ENCODE measurements at regions not wholly inside any gene's neighbourhood (a gene's known extent, or its start where the extent isn't known, plus 50 kb on each side); places are given as distances from the start of the nearest gene placed in this dataset.

DNA sequence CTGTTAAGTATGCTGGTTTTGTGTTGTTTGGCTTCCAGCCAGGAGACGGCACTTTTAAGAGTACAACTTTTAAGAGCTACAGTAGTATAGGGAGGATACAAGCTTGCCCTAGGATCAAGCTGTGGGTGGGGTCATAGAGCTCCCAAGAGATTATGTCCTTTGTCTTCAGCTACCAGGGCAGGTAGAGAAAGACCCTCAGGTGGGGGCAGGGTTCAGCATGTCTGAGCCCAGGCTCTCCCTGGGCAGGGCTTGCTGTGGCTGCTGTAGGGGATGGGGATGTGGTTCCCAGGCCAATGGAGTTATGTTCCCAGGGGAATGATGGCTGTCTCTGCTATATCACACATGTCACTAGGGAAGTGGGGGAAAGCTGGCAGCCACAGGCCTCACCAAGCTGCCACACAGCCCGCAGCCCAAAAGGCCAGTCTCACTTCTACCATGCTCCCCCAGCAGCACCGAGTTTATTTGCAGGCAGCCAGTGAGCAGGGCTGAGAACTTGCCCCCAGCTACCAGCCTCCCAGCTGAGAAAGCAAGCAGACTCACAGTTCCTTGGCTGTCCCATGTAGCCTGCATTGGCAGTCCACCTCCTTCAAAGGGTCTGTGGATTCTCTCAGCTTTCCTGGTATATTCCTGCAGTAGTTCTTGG is 105.7 kb upstream of the ERBB4 start:
- DNase-seq (ENCODE audit: insufficient read length, low spot score) (no peak), FAIRE-seq (no peak)

DNA sequence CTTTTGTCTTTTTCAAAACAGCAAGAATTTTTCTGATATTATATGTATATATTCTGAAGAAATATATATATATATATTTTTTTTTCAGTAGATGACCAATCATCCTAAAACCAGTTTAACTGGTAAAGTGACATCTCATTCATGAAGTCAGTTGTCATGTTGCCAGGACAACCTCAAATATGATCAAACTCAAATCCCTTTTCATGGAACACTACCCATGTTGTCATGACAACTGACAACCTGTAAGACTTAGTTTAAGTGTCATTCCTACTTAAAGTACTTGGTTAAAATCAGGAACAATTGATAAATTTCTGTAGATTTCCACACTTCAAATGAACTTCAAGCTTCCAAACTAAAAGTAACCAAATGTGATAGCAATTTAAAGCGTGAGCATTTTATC is 101.8 kb upstream of the ERBB4 start:
- DNase-seq (ENCODE audit: insufficient read length, low spot score) (no peak), FAIRE-seq (no peak)

DNA sequence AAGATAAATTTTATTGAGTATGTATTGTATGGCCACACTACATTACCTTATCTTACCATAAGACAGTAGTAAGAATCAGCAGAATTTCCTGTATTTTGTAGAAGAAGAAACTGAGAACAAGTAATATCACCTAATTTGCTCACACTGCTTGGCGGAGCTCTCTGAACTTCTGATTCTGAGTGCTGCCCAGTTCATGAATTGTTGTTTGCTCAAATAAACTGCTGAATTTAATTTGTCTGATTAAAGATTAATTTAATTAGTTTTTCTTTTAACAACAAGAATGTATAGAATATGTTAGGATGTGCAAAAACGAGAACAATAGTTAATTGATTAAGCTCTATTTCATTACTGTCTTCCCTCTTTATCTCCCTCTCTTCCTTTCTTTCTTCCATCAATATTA is 100.1 kb upstream of the ERBB4 start:
- no peak for FAIRE-seq
- DNase-seq (ENCODE audit: insufficient read length, low spot score) = no peak

DNA sequence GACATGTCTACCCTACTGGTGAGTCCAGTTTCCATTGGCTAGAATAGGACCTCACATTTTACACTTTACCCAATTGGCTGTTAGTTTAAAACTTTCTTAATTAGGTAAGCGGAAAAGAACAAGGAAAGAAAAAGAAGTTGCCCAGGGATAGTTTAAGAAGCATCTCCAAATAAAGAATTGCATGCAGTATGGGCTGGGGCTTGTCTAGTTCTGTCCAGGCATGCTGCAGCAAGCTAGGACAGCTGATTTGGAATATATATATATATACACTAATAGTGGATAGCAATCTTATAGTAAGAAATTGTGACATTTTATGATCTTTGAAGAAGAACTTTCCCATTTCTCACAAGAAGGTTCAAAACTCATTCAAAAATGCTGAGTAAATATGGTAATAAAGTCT is 90.0 kb upstream of the ERBB4 start:
- DNase-seq (ENCODE audit: insufficient read length, low spot score) (no peak), FAIRE-seq (no peak)

DNA sequence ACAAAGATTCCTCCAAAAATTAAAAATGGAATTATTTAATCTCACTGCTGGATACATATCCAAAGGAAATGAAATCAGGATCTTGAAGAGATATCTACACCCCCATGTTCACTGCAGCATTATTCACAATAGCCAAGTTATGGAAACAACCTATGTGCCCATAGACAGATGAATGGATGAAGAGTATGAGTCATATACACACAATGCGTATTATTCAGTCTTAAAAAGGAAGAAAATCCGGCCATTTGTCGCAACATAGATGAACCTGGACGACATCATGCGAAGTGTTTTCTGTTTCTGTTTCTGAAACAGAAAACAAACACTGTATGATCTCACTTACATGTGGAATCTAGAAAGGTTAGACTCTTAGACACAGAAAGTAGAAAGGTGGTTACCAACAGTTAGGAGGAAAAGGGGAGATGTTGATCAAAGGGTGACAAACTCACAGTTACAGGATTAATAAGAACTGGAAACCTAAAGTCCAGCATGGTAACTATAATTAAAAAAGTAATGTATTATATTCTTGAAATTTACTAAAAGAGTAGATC is 87.8 kb upstream of the ERBB4 start:
- FAIRE-seq = no peak
- no peak for DNase-seq (ENCODE audit: insufficient read length, low spot score)

DNA sequence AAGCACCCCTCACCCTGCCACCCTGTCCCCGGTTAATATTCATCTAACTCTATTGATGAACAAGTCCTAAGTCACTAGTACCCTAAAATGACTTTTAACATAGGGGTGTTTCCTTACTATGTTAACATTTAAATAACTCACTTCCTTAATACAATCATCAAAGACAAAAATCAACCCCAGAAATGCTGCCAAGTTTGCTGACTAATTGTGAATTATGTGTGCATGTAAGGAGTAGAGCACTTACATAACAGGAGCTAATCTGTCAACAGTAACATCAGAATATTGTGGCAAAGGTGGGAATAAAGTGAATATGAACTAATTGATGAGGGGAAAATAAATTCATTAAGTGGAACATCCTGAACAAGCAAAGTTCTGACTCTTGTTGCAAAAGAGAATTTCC is 81.4 kb upstream of the ERBB4 start:
- FAIRE-seq (no peak), DNase-seq (ENCODE audit: insufficient read length, low spot score) (no peak)

DNA sequence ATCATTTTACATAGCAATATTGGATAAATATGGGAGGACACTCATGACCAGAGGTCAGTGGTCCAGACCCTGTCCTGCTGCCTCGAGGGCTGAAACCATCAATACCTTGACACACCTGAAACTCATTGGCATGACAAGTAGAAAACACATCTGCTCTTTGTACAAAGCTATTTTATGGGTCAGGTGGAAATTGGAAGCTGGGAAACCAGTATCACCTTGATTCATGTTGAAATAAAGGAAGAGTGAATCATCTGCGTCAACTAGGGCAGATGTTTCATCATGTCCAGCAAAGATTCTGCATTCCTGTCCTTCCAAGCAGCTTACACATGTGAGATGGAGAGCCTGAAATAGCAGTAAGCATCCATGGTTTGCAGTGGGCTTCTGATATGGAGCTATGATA is 80.0 kb upstream of the ERBB4 start:
- DNase-seq (ENCODE audit: insufficient read length, low spot score) (no peak), FAIRE-seq (no peak)

DNA sequence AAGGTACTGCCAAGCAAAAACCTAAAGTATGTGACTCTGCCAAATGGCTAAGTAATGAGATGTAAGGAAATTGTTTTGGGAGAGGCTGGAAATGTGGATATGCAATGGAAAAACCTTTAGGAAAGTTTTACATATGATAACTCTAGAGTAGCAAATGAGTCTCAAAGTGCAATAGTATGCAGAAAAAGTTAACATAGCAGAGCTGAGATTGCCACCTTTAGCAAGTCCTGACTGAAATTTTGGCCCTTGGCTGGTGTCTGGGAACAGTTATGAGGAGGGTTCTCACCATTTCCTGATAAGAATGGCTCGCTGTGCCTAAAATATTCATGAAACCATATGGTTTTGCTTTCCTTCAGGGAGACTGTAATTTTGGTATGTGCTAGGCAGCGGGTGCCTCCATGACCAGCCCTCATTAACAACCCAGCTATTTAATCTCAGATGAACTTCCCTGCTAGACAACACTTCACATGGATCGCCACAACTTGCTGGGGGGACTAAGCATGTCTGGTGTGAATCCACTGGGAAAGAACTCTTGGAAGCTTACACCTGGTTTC is 72.3 kb upstream of the ERBB4 start:
- DNase-seq (ENCODE audit: insufficient read length, low spot score) (no peak), FAIRE-seq (no peak)

DNA sequence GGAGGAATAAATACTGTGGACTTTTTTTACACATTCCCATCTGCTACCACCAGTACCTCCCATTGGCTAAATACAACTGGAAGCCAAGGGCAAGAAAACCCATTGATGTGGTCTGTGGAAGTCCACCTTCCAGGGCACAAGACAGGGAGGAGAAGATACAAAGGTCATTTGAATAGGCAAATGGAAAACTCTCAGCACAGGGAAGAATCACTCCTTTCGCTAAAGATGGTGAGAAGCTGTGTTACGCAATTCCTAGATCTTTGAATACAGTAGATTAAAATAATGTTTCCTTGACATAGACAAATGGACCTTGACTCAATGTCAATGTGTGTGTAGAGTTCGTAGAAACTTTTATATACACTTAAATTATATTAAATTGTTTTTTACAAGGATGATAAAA is 70.9 kb upstream of the ERBB4 start:
- FAIRE-seq (no peak), DNase-seq (ENCODE audit: insufficient read length, low spot score) (no peak)

DNA sequence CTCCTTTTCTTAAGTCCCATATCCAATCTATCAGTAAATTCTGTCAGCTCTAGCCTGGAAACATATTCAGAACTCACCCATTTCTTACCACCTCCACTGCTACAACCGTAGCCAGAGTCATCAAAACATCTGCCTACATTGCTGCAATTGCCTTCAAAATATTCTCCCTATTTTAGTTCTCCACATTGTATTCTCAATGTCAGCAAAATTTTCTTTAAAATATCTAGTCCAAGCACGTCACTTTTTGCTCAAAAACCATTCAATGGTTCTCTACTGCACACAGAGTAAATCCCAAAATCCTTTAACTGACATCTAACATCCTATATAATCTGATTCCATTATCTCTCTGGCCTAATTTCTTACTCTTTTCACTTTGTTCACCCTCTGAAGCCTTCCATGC is 68.5 kb upstream of the ERBB4 start:
- DNase-seq (ENCODE audit: insufficient read length, low spot score) (no peak), FAIRE-seq (no peak)

DNA sequence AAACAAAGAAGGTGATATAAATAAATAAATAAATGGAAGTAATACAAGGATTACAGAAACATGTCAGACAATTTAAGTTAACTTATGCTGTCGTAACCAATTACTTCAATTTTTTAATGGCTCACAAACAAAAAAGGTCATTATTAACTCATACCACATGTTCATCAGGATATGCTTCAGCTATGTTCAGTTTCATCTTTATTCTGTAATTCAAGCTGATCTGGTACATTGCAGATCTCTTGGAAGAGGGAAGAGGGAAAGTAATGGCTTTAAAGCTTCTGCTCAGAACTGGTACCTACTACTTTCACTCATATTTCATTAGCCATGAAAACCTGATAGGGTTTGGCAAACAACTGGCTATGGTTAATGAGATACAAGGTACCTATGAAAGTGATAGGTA is 67.6 kb upstream of the ERBB4 start:
- DNase-seq (ENCODE audit: insufficient read length, low spot score) (no peak), FAIRE-seq (no peak)

DNA sequence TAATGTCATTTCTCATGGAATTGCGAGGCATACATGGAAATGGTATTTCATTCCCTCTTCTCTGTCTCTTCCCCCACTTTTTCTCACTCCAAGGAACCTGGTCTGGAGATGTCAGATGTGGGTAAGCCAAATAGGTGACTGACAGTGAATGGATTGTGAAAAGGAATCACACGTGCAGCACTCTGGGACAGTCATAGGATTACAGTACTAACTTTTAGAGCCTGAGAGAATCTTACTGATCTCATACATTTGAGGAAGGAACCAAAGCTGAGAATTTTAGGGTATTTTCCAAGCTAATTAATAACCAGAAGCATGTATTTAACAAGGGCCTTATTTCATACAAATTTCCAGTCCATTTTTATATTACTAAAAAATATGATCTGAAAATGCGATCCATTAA is 58.1 kb upstream of the ERBB4 start:
- FAIRE-seq = no peak
- no peak for DNase-seq (ENCODE audit: insufficient read length, low spot score)

DNA sequence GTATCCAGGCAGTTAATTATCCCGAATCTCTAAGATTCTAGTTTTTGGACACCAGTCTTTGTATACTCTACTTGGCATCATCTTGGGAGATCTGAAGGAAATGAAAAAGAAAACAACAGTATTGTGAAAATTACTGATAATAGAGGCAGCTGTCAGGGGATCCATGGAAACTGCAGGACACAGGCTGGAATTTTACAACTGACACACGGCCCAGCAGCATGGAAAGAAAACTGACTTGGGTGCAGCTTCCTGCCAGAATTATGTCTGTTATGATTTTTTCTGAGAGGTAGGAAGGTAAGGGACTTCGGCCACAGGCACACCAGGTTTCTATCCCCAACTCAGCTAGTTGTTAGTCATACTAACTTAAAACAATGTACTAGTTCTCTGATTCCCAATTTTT is 57.7 kb upstream of the ERBB4 start:
- FAIRE-seq (no peak), DNase-seq (ENCODE audit: insufficient read length, low spot score) (no peak)

DNA sequence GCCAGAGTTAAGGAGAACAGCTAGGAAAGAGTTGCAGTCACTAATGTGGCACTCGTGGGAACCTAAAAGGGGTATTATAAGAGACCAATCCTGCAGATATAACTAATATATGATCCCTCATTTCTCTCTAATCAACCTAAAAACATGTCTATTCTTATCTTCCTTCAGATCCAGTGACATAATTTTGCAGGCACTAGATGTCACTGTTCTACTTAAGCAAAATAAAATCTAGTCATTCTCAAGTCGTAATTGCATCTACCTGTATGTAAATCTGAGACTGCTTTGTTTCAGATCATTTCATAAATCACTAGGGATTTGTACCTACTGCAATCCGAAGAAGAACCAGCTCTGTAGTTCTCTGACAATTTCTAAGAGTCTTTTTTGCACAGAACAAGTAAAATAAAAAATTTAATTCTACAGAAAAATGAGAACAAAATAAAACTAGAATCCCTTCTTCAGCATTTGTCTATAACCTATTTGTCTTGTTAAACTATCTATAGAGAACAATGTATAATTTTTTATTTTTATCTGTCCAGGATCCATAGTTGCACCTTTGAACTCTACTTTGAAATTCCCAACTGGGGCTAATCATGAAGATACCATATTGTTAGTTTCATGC is 56.5 kb upstream of the ERBB4 start:
- DNase-seq (ENCODE audit: insufficient read length, low spot score) (no peak), FAIRE-seq (no peak)

DNA sequence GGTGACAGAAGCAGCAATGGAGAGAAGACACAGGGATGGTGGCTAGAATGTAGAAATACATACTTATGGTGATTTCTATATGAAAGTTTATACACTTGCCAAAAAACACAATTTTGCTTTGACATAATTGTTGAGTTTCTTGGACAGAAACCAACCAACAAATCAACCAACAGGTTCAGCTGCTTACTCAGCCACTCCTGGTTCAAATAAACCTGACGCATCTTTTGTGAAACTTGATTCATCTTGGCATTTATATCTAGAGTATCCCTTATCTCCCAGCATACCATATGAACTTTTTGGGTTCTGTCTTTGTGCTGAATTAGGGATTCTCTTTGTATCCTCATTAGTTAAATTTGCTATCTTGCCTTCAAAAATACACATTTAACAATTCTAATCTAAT is 54.1 kb upstream of the ERBB4 start:
- FAIRE-seq (no peak), DNase-seq (ENCODE audit: insufficient read length, low spot score) (no peak)

Measured in GM19239 (cell line).